ENCODE measurements at regions not wholly inside any gene's neighbourhood (a gene's known extent, or its start where the extent isn't known, plus 50 kb on each side); places are given as distances from the start of the nearest gene placed in this dataset.

DNA sequence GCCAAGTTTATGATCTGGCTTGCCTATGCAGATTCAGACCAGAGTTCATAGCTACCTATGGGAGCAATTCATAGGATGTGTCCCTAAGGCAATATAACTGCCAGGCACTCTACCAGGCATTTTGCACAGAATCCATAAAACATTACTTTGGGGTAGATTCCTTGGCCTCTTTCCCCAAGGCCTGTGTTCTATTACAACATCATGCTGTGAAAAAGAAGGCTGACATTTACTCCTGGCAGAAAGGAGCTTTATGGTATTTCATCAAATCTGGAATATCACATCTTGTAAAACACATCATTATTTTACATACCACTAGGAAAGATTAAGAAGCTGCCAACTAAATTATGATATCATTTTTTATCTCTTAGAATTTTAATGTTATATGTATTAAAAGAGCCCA, 287.0 kb upstream of the MARCKS start:
- intact Hi-C loops (cut with micrococcal nuclease): no loop called here
- Histone ChIP-seq H3K9me3 (ENCODE audit: control insufficient read depth in 1 of 2, insufficient read depth in 1 of 2, low read depth in 1 of 2, low read length in 2 of 2) (no peaks in the 10 kb centered on the region), H3K9me2 (ENCODE audit: insufficient read depth) (no peaks in the 10 kb centered on the region), H3K9ac (ENCODE audit: low read length) (no peak overlapping the region), H3K79me2 (ENCODE audit: insufficient read depth, low read length) (no peaks in the 10 kb centered on the region), H3K36me3 (ENCODE audit: control insufficient read depth in 1 of 2, insufficient read depth in 2 of 2, low read length in 2 of 2) (no peaks in the 10 kb centered on the region), H3K4me2 (ENCODE audit: low read length) (no peak overlapping the region), H3K4me3 (replicated peaks in 1 of 2; ENCODE audit: low read depth in 1 of 2, low read length in 2 of 2) (no peak overlapping the region), H3K27me3 (ENCODE audit: insufficient read depth, low read length) (no peaks in the 10 kb centered on the region), H3K4me1 (ENCODE audit: control insufficient read depth in 1 of 2, insufficient read depth in 2 of 2, low read length in 2 of 2) (no peaks in the 10 kb centered on the region), H4K20me1 (ENCODE audit: insufficient read depth) (no peaks in the 10 kb centered on the region), H3K27ac (ENCODE audit: low read depth, low read length) (no peak overlapping the region), H2AFZ (ENCODE audit: low read depth, low read length, poor library complexity, severe bottlenecking) (no peak overlapping the region)
- ChIA-PET CTCF (interaction anchor here (0.8 to 1.3 kb wide), 2 partner anchors 288 to 309 kb away, joined by 3 read pairs; no protein-coding TSS in a partner anchor), POLR2A (no interaction called here), RAD21 (ENCODE audit: low non-redundant PET in 1 of 2, low total read pairs in 2 of 2, uncharacterized antibody in 2 of 2, unreplicated experiment in 2 of 2) (no interaction called here)
- ATAC-seq (no peak), DNase-seq (ENCODE audit: low read depth, low spot score) (no peak)
- TF ChIP-seq, protein P1, sequence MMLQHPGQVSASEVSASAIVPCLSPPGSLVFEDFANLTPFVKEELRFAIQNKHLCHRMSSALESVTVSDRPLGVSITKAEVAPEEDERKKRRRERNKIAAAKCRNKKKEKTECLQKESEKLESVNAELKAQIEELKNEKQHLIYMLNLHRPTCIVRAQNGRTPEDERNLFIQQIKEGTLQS (IDR thresholded peaks at IDR 0.05): no peak
- TF ChIP-seq TCF7L2 (IDR thresholded peaks at IDR 0.05; ENCODE audit: borderline replicate concordance, extremely low read depth, insufficient read depth, insufficient read length) (no peak), SIN3A (IDR thresholded peaks at IDR 0.05; ENCODE audit: low read depth) (no peak), SP1 (IDR thresholded peaks at IDR 0.05; ENCODE audit: low read depth) (no peak), EZH2phosphoT487 (IDR thresholded peaks at IDR 0.05; ENCODE audit: borderline replicate concordance) (no peak), ELF1 (IDR thresholded peaks at IDR 0.05; ENCODE audit: borderline replicate concordance, low read depth) (no peak), RAD21 (IDR thresholded peaks at IDR 0.05; ENCODE audit: low read depth) (no peak), ZFX (IDR thresholded peaks at IDR 0.05) (no peak), ZNF274 (IDR thresholded peaks at IDR 0.05; ENCODE audit: low read depth, low read length) (no peak), JUND (IDR thresholded peaks at IDR 0.05) (no peak), EZH2 (IDR thresholded peaks at IDR 0.05) (no peak), CEBPB (IDR thresholded peaks at IDR 0.05; ENCODE audit: low read depth) (no peak), CBX3 (IDR thresholded peaks at IDR 0.05; ENCODE audit: low read depth) (no peak)
- TF ChIP-seq, protein P2, sequence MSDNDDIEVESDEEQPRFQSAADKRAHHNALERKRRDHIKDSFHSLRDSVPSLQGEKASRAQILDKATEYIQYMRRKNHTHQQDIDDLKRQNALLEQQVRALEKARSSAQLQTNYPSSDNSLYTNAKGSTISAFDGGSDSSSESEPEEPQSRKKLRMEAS (IDR thresholded peaks at IDR 0.05): no peak
- TF ChIP-seq, protein P3, sequence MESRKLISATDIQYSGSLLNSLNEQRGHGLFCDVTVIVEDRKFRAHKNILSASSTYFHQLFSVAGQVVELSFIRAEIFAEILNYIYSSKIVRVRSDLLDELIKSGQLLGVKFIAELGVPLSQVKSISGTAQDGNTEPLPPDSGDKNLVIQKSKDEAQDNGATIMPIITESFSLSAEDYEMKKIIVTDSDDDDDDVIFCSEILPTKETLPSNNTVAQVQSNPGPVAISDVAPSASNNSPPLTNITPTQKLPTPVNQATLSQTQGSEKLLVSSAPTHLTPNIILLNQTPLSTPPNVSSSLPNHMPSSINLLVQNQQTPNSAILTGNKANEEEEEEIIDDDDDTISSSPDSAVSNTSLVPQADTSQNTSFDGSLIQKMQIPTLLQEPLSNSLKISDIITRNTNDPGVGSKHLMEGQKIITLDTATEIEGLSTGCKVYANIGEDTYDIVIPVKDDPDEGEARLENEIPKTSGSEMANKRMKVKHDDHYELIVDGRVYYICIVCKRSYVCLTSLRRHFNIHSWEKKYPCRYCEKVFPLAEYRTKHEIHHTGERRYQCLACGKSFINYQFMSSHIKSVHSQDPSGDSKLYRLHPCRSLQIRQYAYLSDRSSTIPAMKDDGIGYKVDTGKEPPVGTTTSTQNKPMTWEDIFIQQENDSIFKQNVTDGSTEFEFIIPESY (IDR thresholded peaks at IDR 0.05; ENCODE audit: extremely low read depth, insufficient replicate concordance, low read length): no peak
- TF ChIP-seq, protein P4, sequence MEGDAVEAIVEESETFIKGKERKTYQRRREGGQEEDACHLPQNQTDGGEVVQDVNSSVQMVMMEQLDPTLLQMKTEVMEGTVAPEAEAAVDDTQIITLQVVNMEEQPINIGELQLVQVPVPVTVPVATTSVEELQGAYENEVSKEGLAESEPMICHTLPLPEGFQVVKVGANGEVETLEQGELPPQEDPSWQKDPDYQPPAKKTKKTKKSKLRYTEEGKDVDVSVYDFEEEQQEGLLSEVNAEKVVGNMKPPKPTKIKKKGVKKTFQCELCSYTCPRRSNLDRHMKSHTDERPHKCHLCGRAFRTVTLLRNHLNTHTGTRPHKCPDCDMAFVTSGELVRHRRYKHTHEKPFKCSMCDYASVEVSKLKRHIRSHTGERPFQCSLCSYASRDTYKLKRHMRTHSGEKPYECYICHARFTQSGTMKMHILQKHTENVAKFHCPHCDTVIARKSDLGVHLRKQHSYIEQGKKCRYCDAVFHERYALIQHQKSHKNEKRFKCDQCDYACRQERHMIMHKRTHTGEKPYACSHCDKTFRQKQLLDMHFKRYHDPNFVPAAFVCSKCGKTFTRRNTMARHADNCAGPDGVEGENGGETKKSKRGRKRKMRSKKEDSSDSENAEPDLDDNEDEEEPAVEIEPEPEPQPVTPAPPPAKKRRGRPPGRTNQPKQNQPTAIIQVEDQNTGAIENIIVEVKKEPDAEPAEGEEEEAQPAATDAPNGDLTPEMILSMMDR (IDR thresholded peaks at IDR 0.05 in 2 of 3, conservative IDR thresholded peaks at IDR 0.05 in 1 of 3; ENCODE audit: borderline replicate concordance in 1 of 3, insufficient read depth in 1 of 3, low read depth in 2 of 3, low read length in 2 of 3): no peak
- BruUV-seq (replicated peaks): no TSS peak
